SU-DHL-6 (cell line): ENCODE measurements at regions not wholly inside any gene's neighbourhood (a gene's known extent, or its start where the extent isn't known, plus 50 kb on each side); places are given as distances from the start of the nearest gene placed in this dataset.

Experiments used
- H2AFZ ChIP-seq: fragments of 200-600 bp; sonication (generic); 2 replicates; pipeline ENCODE4 v1.6.1; 2014; ENCODE audit warnings: low read depth, mild to moderate bottlenecking, moderate library complexity, mixed read lengths, antibody characterized with exemption, low read length; ENCODE audit not compliant: severe bottlenecking
- H3F3A ChIP-seq: fragments of 200-600 bp; shearing (Covaris generic); 2 replicates; pipeline ENCODE4 v1.6.0; 2016; ENCODE audit warnings: antibody characterized with exemption, mild to moderate bottlenecking; ENCODE audit not compliant: insufficient read depth
- H3K27ac ChIP-seq: fragments of 200-600 bp; sonication (generic); 2 replicates; pipeline ENCODE4 v1.5.1; 2016; ENCODE audit warnings: low read depth, mild to moderate bottlenecking, low read length, moderate library complexity, mixed read lengths
- H3K27me3 ChIP-seq: fragments of 200-600 bp; sonication (generic), shearing (Covaris generic); 2 replicates; pipeline ENCODE4 v1.6.0; 2014; ENCODE audit warnings: mild to moderate bottlenecking, low read length
- H3K36me3 ChIP-seq: fragments of 200-600 bp; sonication (generic); 2 replicates; pipeline ENCODE4 v1.6.1; 2014; ENCODE audit warnings: mild to moderate bottlenecking, low read length, mixed read lengths
- H3K4me2 ChIP-seq: fragments of 300-600, 200-600 bp; shearing (Covaris generic), sonication (generic); 2 replicates; pipeline ENCODE4 v1.6.0; 2014; ENCODE audit warnings: low read length, low read depth, mild to moderate bottlenecking; ENCODE audit not compliant: poor library complexity, severe bottlenecking
- H3K4me3 ChIP-seq: fragments of 200-600 bp; sonication (generic); 2 replicates; pipeline ENCODE4 v1.5.1; 2014; ENCODE audit warnings: antibody characterized with exemption, low read length, mild to moderate bottlenecking, mixed read lengths; ENCODE audit not compliant: insufficient read depth, poor library complexity, severe bottlenecking
- H3K79me2 ChIP-seq: fragments of 200-600 bp; sonication (generic); 2 replicates; pipeline ENCODE4 v1.6.1; 2014; ENCODE audit warnings: mild to moderate bottlenecking, low read length, moderate library complexity; ENCODE audit not compliant: insufficient read depth
- H3K9ac ChIP-seq: fragments of 200-600 bp; sonication (generic); 2 replicates; pipeline ENCODE4 v1.7.0; 2014; ENCODE audit warnings: mild to moderate bottlenecking, low read length
- H3K9me2 ChIP-seq: fragments of 200-600 bp; sonication (generic); replicated peaks from 2 replicates; pipeline ENCODE4 v1.6.1; 2014; ENCODE audit warnings: low read length; ENCODE audit not compliant: insufficient read depth
- H3K9me3 ChIP-seq: fragments of 200-600 bp; sonication (generic); 2 replicates; pipeline ENCODE4 v1.6.1; 2014; ENCODE audit warnings: low read length, mixed read lengths; ENCODE audit not compliant: insufficient read depth
- H4K20me1 ChIP-seq: fragments of 200-600 bp; sonication (generic); 2 replicates; pipeline ENCODE4 v1.6.1; 2014; ENCODE audit warnings: low read depth, mild to moderate bottlenecking, antibody characterized with exemption, low read length, moderate library complexity, mixed read lengths
- CTCF ChIP-seq: fragments of 200-600 bp; sonication (generic); IDR thresholded peaks from one replicate; pipeline ENCODE4 v1.5.1; 2017; ENCODE audit warnings: antibody characterized with exemption, mild to moderate bottlenecking, low read length, moderate library complexity; ENCODE audit not compliant: insufficient read depth, poor library complexity, severe bottlenecking
- EZH2phosphoT487 ChIP-seq: fragments of 200-600 bp; sonication (generic), shearing (Covaris generic); conservative IDR thresholded peaks from 2 replicates; pipeline ENCODE4 v1.6.1; 2018; ENCODE audit warnings: mild to moderate bottlenecking, antibody characterized with exemption, low read length, moderate library complexity, mixed read lengths

- Histone ChIP-seq H3K9ac (no peak overlapping the region), H3K9me2 (no peaks in the 10 kb centered on the region), H2AFZ (no peak overlapping the region), H3K4me2 (no peak overlapping the region), H3K4me3 (no peak overlapping the region), H3F3A (no peaks in the 10 kb centered on the region), H3K27me3 (no peaks in the 10 kb centered on the region), H3K27ac (no peak overlapping the region), H3K79me2 (no peaks in the 10 kb centered on the region), H4K20me1 (no peaks in the 10 kb centered on the region), H3K36me3 (no peaks in the 10 kb centered on the region), H3K9me3 (no peaks in the 10 kb centered on the region)
- TF ChIP-seq CTCF (no peak), EZH2phosphoT487 (no peak)
Observed at GRCh38 chr5:13574574-13574973, 369.9 kb downstream of the DNAH5 start.

GRCh38 chr5:13572163-13572562 lies 372.3 kb downstream of the DNAH5 start:
- Histone ChIP-seq H3K27me3 (no peaks in the 10 kb centered on the region), H3K36me3 (no peaks in the 10 kb centered on the region), H3K27ac (no peak overlapping the region), H3K9ac (no peak overlapping the region), H2AFZ (no peak overlapping the region), H3K9me2 (no peaks in the 10 kb centered on the region), H3F3A (no peaks in the 10 kb centered on the region), H3K79me2 (no peaks in the 10 kb centered on the region), H4K20me1 (no peaks in the 10 kb centered on the region), H3K9me3 (no peaks in the 10 kb centered on the region), H3K4me3 (no peak overlapping the region), H3K4me2 (no peak overlapping the region)
- TF ChIP-seq EZH2phosphoT487 (no peak), CTCF (no peak)

GRCh38 chr5:13569090-13569715 lies 375.3 kb downstream of the DNAH5 start:
- TF ChIP-seq CTCF = no peak
- TF ChIP-seq EZH2phosphoT487 = no peak
- no peaks in the 10 kb centered on the region for H3K36me3 ChIP-seq
- no peaks in the 10 kb centered on the region for H3F3A ChIP-seq
- H3K4me3 ChIP-seq = no peak overlapping the region
- H3K9me3 ChIP-seq = no peaks in the 10 kb centered on the region
- H3K79me2 ChIP-seq = no peaks in the 10 kb centered on the region
- H2AFZ ChIP-seq = no peak overlapping the region
- H3K27ac ChIP-seq = no peak overlapping the region
- no peaks in the 10 kb centered on the region for H3K9me2 ChIP-seq
- H3K4me2 ChIP-seq = no peak overlapping the region
- no peaks in the 10 kb centered on the region for H3K27me3 ChIP-seq
- no peak overlapping the region for H3K9ac ChIP-seq
- no peaks in the 10 kb centered on the region for H4K20me1 ChIP-seq
